Endometrial microvascular endothelial cells (primary cell): ENCODE measurements at regions not wholly inside any gene's neighbourhood (a gene's known extent, or its start where the extent isn't known, plus 50 kb on each side); places are given as distances from the start of the nearest gene placed in this dataset.

ENCODE experiments used
- in situ Hi-C: cut with HindIII; loops from 2 replicates; pipeline ENCODE4 v1.10.0; 2017; ENCODE audit warnings: low sequenced_read_pairs, low pct_unique_long_range_greater_than_20kb; ENCODE audit errors: inconsistent ontology term

DNA sequence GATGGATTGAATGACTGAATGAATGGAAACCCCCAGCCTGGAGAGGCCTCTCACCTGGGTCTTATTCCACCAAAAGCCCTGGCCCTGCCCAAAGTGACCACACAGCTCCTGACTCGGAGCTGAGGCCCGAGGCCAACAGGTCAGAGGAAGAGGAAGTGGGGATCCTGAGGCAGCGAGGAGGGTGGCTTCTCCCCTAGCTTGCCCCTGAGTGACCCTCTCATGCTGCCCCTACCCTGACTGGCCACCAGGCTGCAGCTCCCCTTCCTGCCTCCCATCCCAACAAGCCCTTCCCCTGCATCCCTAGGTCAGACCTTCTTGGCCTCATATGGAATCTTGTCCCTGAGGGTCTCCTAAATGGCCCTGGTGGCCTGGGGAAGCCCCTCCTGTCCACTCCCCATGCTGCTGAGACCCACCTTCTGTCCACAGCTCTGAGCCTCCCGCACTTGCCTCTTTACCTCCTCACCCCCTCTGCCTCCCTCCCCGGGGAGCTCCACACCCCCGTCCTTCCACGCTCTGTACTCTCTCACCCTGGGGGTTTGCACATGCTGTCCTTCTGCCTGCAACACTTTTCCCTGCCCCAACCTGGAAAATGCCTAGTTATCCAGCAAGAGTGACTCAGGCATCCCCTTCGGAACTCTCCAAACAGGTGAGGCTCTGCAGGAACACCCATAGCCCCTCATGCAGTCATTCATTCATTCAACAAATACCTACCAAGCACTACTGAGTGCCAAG, 134.8 kb upstream of the HDAC4 start:
- in situ Hi-C loops: no loop called here

DNA sequence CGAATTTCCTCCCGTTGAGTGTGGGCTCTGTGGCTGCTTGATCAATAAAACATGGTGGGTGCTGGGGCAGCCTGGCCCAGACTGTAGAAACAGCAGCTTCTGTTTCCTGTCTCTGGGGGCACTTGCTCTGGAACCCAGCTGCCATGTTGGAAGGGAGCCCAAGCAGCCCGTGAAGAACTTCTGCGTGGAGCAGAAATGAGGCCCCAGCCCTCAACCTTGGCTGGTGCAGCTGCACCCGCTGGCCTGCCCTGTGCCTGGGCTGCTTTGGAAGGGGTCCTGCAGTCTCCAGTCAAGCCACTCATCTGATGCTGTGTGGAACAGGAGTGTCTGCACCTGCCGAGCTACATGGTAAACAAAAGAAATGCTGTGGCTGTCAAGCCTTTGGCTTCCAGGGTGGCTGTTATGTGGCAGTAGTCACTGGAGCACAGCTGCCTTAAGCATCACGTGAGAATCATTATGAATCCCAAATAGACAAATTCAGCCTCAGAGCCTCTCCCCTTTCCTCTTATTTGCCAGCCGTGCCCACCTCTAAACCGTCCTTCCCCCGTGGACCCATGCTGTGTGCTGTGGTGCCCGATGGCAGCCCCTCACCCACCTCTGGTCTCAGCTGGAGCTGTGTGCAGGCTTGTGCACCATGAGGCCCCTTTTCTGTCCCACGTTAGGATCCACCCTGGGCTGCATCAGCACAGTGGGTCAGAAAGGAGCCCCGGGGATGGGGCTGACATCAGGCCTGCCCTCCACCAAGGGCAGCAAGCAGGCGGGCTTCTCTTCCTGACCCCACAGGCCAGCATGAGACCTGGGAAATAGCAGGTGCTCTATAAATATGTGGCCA, 134.0 kb upstream of the HDAC4 start:
- in situ Hi-C loops: no loop called here

DNA sequence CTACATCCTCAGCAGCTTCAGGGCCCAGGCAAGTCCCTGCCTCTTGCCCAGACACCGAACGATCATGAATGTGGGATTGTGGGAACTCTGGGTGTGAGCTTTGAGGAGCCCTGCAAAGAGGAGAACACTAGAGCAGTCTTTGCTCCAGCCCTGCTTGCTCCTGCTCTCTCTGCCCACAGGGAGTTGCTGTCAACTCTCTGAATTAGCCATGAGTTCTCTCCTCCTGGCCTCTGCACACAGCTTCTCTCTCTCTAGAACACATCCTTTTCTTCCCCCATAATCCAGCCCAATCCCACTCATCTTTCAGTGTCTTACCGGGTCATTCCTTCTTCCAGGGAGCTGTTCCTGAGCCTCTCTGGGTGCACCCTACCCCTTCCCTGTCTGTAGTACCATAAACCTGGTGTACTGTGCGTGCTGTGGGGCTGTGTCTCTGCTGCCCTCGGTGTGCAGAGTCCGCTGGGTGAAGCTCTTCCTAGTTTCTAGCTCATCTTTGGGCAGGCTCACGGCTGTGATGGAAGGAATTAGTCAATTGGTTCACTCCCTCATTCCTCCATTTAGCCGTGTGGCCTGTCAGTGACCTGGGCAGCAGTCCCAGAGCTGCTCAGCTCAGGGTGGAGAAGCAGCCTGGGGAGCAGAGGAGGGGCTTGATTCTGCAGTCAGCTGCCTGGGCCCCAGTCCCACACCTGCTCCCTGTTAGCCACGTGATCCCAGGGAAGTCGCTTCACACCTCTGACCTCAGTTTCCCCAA, 132.9 kb upstream of the HDAC4 start:
- in situ Hi-C loops: no loop called here

DNA sequence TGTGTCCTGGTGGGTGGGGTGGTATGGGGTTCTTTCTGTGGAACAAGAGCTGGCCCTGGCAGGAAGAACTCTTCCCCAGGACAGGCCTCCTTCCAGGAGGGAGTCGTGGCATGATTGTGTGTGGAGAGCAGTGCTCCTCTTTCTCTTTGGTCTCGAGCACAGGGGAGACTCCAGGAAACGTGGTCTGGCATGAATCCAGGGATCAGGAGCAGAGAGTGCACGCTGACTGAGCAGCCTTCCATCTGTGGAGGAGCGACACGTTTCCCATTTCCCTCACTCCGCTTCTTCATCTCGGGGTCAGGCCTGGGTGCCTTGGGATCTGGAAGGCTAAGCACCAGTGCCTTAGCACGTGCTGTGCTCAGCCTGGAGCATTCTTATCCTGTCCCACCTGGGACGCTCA, 132.0 kb upstream of the HDAC4 start:
- in situ Hi-C loops: no loop called here

DNA sequence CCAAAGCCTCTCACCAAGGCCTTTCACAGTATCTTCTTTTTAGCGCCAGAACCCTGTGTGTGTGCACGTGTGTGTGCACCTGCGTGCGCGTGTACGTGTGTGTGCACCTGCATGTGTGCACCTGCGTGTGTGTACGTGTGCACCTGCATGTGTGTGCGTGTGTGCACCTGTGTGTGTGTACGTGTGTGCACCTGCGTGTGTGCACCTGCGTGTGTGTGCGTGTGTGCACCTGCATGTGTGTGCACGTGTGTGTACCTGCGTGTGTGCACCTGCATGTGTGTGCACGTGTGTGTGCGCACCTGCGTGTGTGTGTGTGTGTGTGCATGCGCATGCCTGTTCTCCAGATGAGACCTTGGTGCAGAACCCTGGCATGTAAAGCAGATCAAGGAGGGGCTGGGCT, 131.4 kb upstream of the HDAC4 start:
- in situ Hi-C loops: no loop called here

DNA sequence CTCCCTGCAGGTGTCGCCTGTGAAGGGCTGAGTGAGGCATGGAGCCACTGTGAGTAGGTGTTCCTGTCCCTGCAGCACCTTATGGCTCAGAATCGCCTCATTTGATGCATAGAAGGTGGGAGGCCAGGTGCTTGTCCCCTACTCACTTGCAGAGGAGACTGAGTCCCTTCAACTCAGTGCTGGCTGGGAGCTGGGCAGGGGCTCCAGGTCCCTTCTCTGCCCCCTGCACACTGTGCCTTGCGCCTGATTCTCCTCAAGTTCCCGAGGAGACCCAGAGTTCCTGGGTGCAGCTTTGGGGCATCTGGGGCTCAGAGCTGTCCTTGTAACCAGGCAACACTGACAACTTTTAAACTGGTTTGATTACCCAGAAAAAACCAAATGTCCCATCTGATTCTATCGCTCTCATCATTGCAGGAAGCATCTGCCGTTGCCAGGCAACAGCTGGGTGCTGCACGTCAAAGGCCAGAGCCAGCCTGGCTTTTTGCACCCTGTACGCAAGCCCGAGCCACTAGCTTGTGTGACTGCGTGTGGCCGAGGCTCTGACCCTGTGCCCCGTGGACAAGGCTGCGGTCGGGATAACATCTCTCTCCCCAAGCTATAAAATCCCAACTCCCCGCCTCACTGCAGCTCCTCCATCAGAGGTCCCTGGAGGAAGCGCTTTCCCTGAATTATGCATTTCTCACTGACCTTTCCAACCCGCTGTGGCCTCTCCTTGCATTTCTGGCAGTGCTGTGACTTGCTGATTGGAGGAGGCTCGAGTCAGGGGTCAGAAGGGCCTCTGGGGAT, 130.8 kb upstream of the HDAC4 start:
- in situ Hi-C loops: no loop called here

DNA sequence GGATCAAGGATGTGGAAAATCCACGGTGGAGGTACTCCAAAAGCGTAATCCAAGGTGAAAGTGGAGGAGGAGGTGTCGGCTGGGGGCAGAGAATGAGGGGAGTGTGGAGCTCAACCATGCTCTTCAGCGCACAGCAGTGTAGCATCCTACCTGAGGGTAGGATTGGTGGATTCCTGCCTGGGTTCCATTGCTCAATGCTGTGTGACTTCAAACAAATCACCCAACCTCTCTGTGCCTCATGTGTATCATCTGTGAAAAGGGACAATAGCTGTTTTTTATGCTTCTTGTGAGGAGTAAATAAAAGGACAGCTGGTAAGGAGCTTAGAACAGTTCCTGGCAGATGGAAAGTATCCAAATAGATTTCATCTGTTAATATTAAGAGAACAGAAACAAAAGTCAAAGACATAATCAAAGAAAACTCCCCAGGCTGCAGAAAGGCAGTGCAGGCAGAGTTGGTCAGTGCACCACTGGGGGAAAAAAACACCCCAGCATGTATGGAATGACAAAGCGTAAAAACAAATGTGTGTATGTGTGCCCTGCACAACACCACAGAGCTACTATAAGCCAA, 130.0 kb upstream of the HDAC4 start:
- in situ Hi-C loops: no loop called here

DNA sequence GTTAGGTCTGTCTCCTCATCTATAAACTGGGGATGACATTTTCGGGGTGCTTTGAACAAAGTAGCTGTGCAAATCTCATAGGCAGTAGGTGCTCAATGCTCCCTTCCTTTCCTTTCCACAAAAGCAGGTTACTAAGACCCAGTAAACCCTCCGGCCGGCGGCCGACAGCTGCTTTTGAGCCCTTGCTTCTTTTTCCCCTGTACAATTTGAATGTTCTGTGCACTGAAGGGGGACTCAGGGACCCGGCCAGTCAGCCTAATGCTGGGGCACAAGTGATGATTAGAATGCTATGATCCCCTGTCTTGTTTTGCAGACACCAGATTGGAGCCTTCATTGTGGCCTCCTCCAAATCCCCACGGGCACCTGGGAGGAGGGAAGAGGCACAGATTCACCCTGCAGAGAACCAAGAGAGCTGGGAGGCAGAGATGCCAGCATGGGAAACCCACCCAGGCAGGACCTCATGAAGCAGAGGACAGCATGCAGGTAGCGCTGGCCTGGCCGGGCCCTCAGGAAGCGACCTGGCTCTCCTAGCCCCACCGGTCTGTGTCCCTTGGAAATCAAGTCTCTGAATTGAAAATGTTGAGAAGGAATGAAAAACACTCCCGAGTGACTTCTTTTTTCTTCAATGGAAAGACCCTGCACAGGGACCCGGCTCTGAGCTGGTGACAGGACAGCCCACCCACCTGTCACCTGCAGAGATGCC, 128.6 kb upstream of the HDAC4 start:
- in situ Hi-C loops: no loop called here

DNA sequence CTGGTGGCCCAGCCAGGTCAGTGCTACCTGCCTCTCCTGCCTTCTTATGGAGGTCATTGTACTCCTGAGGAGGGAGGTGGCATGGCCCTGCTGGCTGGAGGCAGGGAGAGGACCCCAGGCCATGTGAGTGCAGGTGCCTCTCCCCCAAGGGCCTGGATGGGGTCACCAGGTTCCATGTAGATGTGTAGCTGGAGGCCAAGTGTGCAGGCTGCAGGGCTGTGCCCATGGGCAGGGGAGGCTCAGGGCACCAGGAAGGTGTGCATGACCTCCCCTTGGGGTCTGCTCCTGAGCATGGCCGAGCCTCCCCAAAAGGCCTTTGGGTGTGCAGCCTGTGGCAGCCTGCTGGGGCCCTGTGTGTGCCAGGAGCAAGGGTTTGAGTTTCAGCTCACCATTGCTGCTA, 128.1 kb upstream of the HDAC4 start:
- in situ Hi-C loops: no loop called here

DNA sequence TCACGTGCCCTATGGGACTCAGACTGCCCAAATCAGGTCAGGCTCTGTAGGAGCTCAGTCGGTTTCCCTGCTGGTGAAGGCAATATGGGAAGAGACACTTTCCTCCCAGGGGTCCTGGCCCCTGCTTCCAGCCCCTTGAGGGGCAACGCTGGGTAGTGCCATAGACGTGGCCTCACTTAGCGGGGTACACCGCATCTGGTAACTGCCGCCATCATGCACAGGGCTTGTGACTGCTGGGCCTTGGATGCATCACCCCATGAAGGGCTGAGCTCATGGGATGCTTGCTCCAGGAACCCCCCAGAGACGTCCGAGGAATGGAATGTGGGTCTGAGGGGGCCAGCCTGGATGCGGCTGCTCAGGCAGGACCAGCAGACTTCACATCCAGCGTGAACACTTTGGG, 127.3 kb upstream of the HDAC4 start:
- in situ Hi-C loops: no loop called here

DNA sequence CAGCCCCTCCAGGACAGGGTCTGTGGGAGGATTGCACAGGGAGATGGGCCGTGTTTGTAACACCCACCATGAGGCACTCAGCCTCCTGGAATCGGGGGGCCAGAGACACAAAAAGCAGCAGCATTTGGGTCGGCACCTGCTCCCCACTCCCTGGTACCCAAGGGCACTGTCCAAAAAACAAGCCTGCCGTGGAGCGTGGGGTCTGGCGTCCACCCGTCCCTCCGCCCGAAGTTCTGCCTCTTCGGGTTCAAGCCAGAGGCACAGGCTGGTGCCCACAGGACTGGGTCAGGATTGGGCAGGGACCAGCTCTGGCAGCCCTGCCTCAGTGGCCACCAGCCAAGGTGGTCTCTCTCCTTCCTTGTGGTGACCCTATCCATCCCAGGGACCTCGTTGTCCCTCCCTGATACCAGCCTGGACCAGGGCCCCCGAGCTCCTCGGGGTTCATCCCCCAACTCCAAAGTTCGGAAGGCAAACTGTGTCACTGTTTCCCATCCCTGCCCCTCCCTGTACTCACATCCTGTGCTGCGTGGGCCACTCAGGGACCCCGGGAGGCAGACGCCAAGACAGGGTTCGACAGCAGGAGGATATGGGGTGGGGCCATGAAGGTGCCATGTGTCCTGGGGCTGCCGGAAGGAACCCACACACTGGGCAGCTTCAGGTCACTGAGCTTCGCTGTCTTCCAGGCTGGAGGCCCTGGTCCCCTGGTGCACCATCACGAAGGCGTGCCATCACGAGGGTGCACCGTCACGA, 126.0 kb upstream of the HDAC4 start:
- in situ Hi-C loops: no loop called here

DNA sequence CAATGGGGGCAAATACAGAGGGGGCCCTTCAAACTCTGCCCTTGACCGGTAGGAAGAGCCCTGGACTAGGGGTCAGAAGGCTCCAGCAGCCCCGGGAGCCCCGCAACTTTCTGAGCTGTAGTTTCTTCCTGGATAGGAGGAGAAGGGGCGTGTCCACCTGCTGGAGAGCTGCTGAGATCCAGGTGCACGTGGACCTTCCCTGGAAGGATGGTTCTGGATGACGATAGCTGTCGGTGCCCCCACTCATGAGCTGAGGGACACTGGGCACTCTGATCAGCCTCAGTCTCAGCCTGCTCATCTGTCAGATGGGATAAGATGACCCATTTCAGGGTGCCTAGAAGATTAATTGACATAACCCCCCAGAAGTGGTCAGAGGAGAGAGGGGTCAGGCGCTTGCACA, 125.2 kb upstream of the HDAC4 start:
- in situ Hi-C loops: no loop called here

DNA sequence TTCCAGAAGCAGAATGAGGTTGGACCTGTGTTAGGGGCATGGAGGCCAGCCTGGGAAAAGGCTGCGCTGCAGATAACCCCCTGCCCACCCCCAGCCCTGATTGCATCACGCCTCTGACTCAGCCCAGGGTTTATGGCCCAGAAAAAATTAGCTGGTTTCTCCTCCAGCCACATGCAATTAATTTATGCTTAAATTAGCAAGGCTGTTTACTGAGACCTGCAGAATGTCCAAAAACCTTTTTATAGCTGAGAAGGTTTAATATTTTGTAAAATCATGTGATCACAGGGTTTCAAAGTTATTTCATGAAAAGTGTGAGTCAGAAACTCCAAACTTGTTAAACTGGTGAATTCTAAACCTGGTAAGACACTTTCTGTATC, 123.1 kb upstream of the HDAC4 start:
- in situ Hi-C loops: no loop called here

DNA sequence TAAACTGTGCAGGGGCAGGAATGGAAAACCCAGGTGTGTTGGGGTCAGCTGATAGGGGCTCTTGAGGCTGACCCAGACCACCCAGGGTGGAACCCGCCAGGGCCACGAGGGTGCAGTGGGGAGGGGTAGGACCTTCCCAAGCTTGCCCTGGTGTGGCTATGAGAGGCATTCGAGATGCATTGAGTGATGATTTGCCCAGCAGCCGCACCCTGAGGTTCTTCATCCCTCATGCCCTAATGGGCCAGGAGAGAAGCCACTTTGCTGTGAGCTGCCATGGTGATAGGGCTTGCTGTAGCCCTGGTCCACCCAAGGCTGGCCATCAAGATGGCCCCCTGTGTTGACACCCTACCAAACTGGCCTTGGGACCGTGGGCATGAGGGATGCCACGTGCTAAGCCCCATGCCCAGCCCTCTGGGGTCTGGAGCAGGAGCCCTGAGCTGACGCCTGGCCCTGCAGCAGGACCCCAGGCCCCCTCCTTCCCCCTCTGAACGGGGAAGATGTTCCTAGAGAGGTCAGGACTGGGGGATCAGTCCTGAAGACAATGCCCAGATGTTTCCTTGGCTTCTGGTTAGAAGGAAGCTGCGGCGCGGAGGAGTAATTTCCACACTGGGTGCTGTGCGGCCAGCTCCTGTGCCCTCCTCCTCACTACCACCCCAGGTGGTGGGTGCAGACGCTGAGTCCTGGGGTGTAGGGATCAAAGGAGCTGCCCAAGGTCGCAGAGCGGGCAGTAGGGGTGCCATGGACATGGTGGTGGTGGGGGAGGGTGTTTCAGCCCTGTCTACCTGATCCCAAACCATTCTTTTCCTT, 122.5 kb upstream of the HDAC4 start:
- in situ Hi-C loops: no loop called here

DNA sequence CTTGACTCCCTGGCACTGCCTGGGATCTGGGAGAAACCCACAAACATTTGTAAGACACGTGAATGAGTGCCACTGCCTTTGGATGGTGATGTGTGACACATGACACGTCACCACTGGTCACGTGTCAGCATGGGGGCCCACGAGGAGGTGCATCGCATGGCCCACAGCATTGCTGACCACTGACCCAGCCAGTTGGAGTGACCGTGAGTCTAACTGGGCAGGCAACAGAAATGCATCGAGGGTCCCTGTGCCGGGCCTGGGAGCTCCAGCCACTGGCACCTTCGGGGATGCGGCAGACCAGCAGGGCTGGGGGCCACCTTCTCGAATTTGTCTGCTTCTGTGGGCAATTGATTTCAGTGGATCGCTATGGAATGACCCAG, 121.9 kb upstream of the HDAC4 start:
- in situ Hi-C loops: no loop called here

DNA sequence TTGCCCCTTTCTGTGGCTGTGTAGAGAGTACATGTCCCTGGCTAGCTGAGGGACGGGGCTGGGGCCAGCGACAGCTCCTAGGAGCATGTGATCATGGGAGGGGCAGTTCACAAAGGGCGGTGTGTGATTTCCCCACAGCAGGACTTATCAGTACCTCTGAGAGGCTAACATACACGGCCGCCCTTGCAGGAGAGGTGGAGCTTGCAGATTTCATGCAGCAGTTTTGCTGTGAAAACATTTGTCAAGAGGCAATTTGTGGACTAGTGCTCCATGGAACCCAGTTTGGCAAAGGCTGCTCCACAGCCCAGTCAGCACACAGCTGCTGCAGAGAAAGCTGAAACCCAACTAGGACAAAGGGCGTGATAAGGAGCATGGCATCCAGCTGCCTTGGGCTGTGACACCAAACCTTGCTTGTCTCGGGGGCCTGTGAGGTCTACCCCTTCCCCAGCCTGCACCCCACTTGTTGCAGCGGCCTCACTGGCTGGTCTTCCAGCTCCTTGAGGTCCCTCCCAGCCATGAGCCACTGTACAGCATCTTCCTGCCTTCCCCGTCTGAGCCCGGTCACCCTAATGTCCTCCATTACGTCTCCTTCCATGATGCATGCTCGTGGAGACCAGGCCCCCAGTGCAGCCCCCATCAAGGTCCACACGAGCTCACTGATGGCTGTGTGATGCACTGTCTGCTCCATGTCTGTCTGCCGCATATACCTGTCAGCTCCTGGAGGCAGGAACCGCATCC, 121.4 kb upstream of the HDAC4 start:
- in situ Hi-C loops: no loop called here
